ENCODE measurements at regions not wholly inside any gene's neighbourhood (a gene's known extent, or its start where the extent isn't known, plus 50 kb on each side); places are given as distances from the start of the nearest gene placed in this dataset.

DNA sequence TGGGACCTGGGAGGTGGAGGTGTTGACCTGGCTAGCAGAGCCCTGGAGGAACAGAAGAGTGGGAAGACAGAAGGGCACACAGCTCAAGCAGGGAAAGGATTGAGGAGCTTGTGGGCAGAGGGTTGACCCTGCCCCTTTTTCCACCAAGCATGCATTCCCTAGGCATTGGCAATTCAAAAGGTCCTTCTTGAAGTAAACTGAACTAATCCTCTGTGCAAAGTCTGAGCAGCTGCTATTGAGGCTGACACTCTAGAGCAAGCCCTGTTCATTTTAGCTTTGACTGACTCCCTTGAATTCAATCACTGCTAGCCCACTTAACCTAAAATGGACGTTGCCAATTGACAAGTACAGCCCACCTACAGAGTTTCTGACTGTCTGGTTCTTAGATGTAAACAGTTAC is 116.5 kb upstream of the TNS3 start:
- H4K20me1 ChIP-seq (ENCODE audit: insufficient read depth) = no peaks in the 10 kb centered on the region
- no peak for DNase-seq
- TF ChIP-seq, protein P1, sequence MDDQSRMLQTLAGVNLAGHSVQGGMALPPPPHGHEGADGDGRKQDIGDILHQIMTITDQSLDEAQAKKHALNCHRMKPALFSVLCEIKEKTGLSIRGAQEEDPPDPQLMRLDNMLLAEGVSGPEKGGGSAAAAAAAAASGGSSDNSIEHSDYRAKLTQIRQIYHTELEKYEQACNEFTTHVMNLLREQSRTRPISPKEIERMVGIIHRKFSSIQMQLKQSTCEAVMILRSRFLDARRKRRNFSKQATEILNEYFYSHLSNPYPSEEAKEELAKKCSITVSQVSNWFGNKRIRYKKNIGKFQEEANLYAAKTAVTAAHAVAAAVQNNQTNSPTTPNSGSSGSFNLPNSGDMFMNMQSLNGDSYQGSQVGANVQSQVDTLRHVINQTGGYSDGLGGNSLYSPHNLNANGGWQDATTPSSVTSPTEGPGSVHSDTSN (IDR thresholded peaks at IDR 0.05) = no peak
- no peak for TF ChIP-seq YY1 (IDR thresholded peaks at IDR 0.05; ENCODE audit: low read depth)
- TF ChIP-seq GABPA (IDR thresholded peaks at IDR 0.05; ENCODE audit: low read depth) = no peak
- no peak for TF ChIP-seq TEAD4 (IDR thresholded peaks at IDR 0.05; ENCODE audit: borderline replicate concordance, insufficient read depth)
- no peak for TF ChIP-seq CHD2 (IDR thresholded peaks at IDR 0.05; ENCODE audit: low read length, partially characterized antibody)
- TF ChIP-seq JUND (IDR thresholded peaks at IDR 0.05) = no peak
- TF ChIP-seq, protein P2, sequence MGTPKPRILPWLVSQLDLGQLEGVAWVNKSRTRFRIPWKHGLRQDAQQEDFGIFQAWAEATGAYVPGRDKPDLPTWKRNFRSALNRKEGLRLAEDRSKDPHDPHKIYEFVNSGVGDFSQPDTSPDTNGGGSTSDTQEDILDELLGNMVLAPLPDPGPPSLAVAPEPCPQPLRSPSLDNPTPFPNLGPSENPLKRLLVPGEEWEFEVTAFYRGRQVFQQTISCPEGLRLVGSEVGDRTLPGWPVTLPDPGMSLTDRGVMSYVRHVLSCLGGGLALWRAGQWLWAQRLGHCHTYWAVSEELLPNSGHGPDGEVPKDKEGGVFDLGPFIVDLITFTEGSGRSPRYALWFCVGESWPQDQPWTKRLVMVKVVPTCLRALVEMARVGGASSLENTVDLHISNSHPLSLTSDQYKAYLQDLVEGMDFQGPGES (IDR thresholded peaks at IDR 0.05; ENCODE audit: low read depth, low read length) = no peak
- TF ChIP-seq TCF12 (IDR thresholded peaks at IDR 0.05) = no peak
- TF ChIP-seq, protein P3, sequence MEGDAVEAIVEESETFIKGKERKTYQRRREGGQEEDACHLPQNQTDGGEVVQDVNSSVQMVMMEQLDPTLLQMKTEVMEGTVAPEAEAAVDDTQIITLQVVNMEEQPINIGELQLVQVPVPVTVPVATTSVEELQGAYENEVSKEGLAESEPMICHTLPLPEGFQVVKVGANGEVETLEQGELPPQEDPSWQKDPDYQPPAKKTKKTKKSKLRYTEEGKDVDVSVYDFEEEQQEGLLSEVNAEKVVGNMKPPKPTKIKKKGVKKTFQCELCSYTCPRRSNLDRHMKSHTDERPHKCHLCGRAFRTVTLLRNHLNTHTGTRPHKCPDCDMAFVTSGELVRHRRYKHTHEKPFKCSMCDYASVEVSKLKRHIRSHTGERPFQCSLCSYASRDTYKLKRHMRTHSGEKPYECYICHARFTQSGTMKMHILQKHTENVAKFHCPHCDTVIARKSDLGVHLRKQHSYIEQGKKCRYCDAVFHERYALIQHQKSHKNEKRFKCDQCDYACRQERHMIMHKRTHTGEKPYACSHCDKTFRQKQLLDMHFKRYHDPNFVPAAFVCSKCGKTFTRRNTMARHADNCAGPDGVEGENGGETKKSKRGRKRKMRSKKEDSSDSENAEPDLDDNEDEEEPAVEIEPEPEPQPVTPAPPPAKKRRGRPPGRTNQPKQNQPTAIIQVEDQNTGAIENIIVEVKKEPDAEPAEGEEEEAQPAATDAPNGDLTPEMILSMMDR (IDR thresholded peaks at IDR 0.05) = no peak
- TF ChIP-seq, protein P4, sequence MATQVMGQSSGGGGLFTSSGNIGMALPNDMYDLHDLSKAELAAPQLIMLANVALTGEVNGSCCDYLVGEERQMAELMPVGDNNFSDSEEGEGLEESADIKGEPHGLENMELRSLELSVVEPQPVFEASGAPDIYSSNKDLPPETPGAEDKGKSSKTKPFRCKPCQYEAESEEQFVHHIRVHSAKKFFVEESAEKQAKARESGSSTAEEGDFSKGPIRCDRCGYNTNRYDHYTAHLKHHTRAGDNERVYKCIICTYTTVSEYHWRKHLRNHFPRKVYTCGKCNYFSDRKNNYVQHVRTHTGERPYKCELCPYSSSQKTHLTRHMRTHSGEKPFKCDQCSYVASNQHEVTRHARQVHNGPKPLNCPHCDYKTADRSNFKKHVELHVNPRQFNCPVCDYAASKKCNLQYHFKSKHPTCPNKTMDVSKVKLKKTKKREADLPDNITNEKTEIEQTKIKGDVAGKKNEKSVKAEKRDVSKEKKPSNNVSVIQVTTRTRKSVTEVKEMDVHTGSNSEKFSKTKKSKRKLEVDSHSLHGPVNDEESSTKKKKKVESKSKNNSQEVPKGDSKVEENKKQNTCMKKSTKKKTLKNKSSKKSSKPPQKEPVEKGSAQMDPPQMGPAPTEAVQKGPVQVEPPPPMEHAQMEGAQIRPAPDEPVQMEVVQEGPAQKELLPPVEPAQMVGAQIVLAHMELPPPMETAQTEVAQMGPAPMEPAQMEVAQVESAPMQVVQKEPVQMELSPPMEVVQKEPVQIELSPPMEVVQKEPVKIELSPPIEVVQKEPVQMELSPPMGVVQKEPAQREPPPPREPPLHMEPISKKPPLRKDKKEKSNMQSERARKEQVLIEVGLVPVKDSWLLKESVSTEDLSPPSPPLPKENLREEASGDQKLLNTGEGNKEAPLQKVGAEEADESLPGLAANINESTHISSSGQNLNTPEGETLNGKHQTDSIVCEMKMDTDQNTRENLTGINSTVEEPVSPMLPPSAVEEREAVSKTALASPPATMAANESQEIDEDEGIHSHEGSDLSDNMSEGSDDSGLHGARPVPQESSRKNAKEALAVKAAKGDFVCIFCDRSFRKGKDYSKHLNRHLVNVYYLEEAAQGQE (IDR thresholded peaks at IDR 0.05; ENCODE audit: low read depth, low read length) = no peak
- no peak for TF ChIP-seq SMC3 (IDR thresholded peaks at IDR 0.05; ENCODE audit: low read depth, low read length)
- no peak for TF ChIP-seq NFIC (IDR thresholded peaks at IDR 0.05; ENCODE audit: borderline replicate concordance)
- TF ChIP-seq RCOR1 (IDR thresholded peaks at IDR 0.05; ENCODE audit: low read length) = no peak
- TF ChIP-seq, protein P5, sequence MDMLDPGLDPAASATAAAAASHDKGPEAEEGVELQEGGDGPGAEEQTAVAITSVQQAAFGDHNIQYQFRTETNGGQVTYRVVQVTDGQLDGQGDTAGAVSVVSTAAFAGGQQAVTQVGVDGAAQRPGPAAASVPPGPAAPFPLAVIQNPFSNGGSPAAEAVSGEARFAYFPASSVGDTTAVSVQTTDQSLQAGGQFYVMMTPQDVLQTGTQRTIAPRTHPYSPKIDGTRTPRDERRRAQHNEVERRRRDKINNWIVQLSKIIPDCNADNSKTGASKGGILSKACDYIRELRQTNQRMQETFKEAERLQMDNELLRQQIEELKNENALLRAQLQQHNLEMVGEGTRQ (IDR thresholded peaks at IDR 0.05; ENCODE audit: borderline replicate concordance, low read depth, low read length) = no peak
- TF ChIP-seq RXRA (IDR thresholded peaks at IDR 0.05; ENCODE audit: borderline replicate concordance, low read depth) = no peak
- TF ChIP-seq FOXM1 (IDR thresholded peaks at IDR 0.05; ENCODE audit: low read depth) = no peak
- TF ChIP-seq FOSL2 (IDR thresholded peaks at IDR 0.05; ENCODE audit: borderline replicate concordance, low read depth) = no peak
- H2AFZ ChIP-seq (ENCODE audit: low read depth) = no peak overlapping the region
- ChIA-PET CTCF (interaction anchor here (0.6 kb wide), 1 partner anchor 120 kb away, joined by 3 read pairs; no protein-coding TSS in a partner anchor), POLR2A (no interaction called here)
- no peaks in the 10 kb centered on the region for H3F3A ChIP-seq (replicated peaks; ENCODE audit: insufficient read depth)
- no peaks in the 10 kb centered on the region for H3K9me3 ChIP-seq
- H3K9ac ChIP-seq = no peak overlapping the region
- no peaks in the 10 kb centered on the region for H3K27me3 ChIP-seq (ENCODE audit: insufficient read depth)
- H3K4me1 ChIP-seq (ENCODE audit: control insufficient read depth in 1 of 2, insufficient read depth in 2 of 2, low read depth in 1 of 2, low read length in 1 of 2) = no peaks in the 10 kb centered on the region; a peak in 1 of 4 replicates
- H3K79me2 ChIP-seq (ENCODE audit: insufficient read depth) = no peaks in the 10 kb centered on the region
- H3K4me2 ChIP-seq = no peak overlapping the region
- H3K4me3 ChIP-seq (ENCODE audit: low read depth in 2 of 2, low read length in 1 of 2) = no peak overlapping the region
- H3K27ac ChIP-seq (ENCODE audit: low read depth in 2 of 2, low read length in 1 of 2) = no peak overlapping the region
- no peaks in the 10 kb centered on the region for H3K36me3 ChIP-seq (replicated peaks in 1 of 2; ENCODE audit: control insufficient read depth in 1 of 2, insufficient read depth in 2 of 2, low read length in 1 of 2)
- H3K9me2 ChIP-seq = no peaks in the 10 kb centered on the region
- WGBS (ENCODE audit: low lambda C conversion rate) = 48% methylated on average over 1 of the region's 1 CpG

Measured in SK-N-SH (cell line).